Body of pancreas (tissue), 4 donors: ENCODE measurements at regions not wholly inside any gene's neighbourhood (a gene's known extent, or its start where the extent isn't known, plus 50 kb on each side); places are given as distances from the start of the nearest gene placed in this dataset.
"Not testable (repeated sequence)": the region's sequence is repeated elsewhere in the genome, so short reads cannot be mapped to it uniquely, and the experiment has no call there.

ENCODE experiments used
- ATAC-seq: fragments of 150-250 bp; one replicate; pipeline ENCODE4 v1.9.1; 2016
- DNase-seq, 4 donors: peaks; one replicate each; pipeline ENCODE4 v3.0.0-alpha.2; 2019
- H3K27ac ChIP-seq, 4 donors: fragments of 200-600 bp; sonication (generic); 1 replicate in 3 of 4; 2 replicates in 1 of 4; pipeline versions ENCODE4 v1.5.1 to v1.6.1; 2016 to 2019; ENCODE audit warnings: mild to moderate bottlenecking in 1 of 4, mixed read lengths in 1 of 4, moderate library complexity in 1 of 4
- H3K27me3 ChIP-seq, 2 donors: fragments of 200-600 bp; sonication (generic); one replicate each; pipeline ENCODE4 v1.6.0; 2016; ENCODE audit warnings: mild to moderate bottlenecking in 1 of 2
- H3K36me3 ChIP-seq, 2 donors: fragments of 200-600 bp; sonication (generic); replicated peaks in 1 of 2; 2 replicates each; pipeline ENCODE4 v1.5.1; 2016; ENCODE audit warnings: low read depth in 2 of 2; ENCODE audit not compliant: insufficient read depth in 1 of 2
- H3K4me1 ChIP-seq: fragments of 200-600 bp; sonication (generic); one replicate; pipeline ENCODE4 v1.6.0; 2016
- H3K4me3 ChIP-seq, 2 donors: fragments of 200-600 bp; sonication (generic); 1 replicate in 1 of 2; 2 replicates in 1 of 2; pipeline ENCODE4 v1.5.1; 2016 to 2019
- H3K9me3 ChIP-seq, 3 donors: fragments of 200-600 bp; sonication (generic); 1 replicate in 2 of 3; 2 replicates in 1 of 3; pipeline ENCODE4 v1.5.1; 2016
- POLR2A ChIP-seq, 3 donors: fragments of 450-650 bp; IDR thresholded peaks; one replicate each; pipeline ENCODE4 v1.6.1; 2016; ENCODE audit warnings: antibody characterized with exemption in 3 of 3, mild to moderate bottlenecking in 2 of 3
- WGBS, 2 donors: methylation state at CpG; one replicate each; pipeline ENCODE4 v1.1.5; 2017; 5-methylcytosine and 5-hydroxymethylcytosine counted together
- intact Hi-C: fragments of 100-400 bp; cut with DNase I; formaldehyde crosslinking; loops from one replicate; pipeline ENCODE4 v1.15.1; 2023
- TF ChIP-seq, protein P1 (sequence below), 7 experiments: fragments of 450-650 bp in 4 of 7; fragments of 200-600 bp in 3 of 7; sonication (generic) in 3 of 7; IDR thresholded peaks; one replicate each; pipeline ENCODE4 v1.5.1; 2016 to 2019; ENCODE audit warnings: antibody characterized with exemption in 7 of 7

DNA sequence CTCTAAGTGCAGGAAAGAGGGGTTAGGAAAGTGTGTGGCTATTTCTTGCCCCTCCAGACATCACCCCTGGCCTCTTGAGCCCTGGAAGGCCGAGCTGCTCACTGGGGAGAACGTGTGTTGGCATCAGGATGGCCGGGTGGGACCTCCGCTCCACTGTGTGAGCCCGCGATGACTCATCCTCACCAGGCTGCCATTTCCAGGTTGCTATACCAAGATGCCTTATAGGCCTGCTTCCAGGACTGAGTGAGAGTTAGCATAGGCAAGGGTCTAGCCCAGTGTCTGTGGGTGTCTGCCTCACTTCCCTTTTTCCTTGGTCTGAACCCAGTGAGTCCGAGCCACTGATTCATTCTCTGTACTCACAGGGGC is 105.0 kb downstream of the MRPL14 start:
- H3K27ac ChIP-seq: no peak overlapping the region
- intact Hi-C loops: no loop called here
- no peak for ATAC-seq

DNA sequence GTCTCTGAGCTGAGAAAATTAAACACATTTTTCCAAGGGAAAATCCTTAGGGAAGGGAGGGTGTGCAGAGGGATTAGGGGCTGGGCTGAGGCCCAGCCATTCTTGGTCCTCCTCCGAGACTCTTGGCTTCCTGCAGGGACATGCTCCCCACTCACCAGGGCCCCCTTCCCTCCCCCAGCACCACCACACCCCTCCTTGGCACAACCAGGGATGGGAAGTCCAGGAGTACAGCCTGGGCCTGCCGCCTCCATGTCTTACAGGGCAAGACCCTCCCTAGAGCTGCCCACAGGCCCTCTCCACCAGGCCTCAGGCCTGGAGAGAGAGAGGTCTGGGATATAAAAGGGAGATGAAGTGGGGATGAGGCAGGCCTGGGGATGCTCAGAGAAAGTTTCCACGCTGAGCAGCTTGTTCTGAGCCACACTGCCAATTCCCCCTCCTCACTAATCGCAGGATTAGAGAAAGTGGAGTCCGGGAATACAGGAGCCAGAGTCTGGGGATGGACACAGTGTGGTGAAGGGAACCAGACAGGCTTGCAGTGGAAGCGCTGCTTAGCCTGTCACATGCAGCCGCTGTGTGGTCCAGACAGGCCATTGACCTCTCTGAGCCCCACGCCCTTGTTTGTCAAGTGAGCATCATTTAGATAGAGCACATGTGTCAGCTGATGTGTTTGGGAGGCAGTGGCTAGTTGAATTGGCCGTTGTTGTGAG is 105.5 kb downstream of the MRPL14 start:
- WGBS, 2 donors: 85 to 94% methylated on average over 8 to 9 of the region's 9 CpGs
- DNase-seq (no peak), ATAC-seq (no peak)
- H3K27ac ChIP-seq: no peak overlapping the region
- no peaks in the 10 kb centered on the region for H3K4me1 ChIP-seq
- H3K36me3 ChIP-seq: no peaks in the 10 kb centered on the region
- H3K9me3 ChIP-seq: no peaks in the 10 kb centered on the region
- no peak overlapping the region for H3K4me3 ChIP-seq
- intact Hi-C loops: no loop called here
- TF ChIP-seq, protein P1, sequence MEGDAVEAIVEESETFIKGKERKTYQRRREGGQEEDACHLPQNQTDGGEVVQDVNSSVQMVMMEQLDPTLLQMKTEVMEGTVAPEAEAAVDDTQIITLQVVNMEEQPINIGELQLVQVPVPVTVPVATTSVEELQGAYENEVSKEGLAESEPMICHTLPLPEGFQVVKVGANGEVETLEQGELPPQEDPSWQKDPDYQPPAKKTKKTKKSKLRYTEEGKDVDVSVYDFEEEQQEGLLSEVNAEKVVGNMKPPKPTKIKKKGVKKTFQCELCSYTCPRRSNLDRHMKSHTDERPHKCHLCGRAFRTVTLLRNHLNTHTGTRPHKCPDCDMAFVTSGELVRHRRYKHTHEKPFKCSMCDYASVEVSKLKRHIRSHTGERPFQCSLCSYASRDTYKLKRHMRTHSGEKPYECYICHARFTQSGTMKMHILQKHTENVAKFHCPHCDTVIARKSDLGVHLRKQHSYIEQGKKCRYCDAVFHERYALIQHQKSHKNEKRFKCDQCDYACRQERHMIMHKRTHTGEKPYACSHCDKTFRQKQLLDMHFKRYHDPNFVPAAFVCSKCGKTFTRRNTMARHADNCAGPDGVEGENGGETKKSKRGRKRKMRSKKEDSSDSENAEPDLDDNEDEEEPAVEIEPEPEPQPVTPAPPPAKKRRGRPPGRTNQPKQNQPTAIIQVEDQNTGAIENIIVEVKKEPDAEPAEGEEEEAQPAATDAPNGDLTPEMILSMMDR (IDR thresholded peaks at IDR 0.05): no peak
- no peak for TF ChIP-seq POLR2A (IDR thresholded peaks at IDR 0.05)
- H3K27me3 ChIP-seq: no peaks in the 10 kb centered on the region

More for the DNA sequence above, 105.0 kb downstream of the MRPL14 start:
- no peaks in the 10 kb centered on the region for H3K4me1 ChIP-seq
- WGBS, 2 donors: 64 to 68% methylated on average over 6 to 7 of the region's 7 CpGs
- no peak for TF ChIP-seq POLR2A (IDR thresholded peaks at IDR 0.05)
- TF ChIP-seq, protein P1 (IDR thresholded peaks at IDR 0.05): no peak
- H3K27me3 ChIP-seq: no peaks in the 10 kb centered on the region
- H3K9me3 ChIP-seq: no peaks in the 10 kb centered on the region
- DNase-seq: no peak
- no peak overlapping the region for H3K4me3 ChIP-seq
- no peaks in the 10 kb centered on the region for H3K36me3 ChIP-seq

DNA sequence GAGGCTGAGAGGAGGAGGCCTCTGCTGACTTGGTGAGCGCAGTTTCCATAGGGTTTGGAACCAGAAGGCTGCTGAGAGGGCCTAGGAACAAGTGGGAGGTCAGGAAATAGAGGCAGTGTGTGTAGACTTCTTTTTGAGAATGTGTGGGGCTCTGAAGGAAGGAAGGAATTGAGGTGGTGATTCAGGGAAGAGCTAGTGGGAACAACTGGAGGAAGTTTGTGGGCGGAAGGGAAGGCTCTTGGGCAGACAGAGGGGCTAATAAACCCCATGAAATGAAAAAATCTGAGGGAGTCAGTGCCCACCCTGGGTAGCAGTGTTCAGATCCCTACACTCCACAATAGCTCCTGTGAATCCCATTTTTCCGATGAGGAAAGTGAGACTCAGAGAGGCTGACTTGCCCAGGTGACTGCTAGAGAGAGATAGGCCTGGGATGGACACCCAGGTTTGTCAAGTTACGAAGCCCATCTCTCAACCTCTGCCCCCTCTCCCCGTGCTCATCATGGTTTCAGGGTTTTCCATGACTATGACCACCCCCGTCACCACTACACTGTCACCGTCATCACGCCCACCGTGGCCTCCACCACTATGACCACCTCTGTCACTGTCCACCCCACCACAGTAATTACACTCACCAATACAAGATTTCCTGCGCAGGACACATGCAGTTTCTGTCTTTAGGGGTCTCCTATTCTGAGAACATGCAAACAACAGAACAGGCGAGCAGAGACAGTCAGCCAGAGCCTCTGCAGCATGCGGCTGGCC is 106.4 kb downstream of the MRPL14 start:
- Histone ChIP-seq H3K4me1 (no peaks in the 10 kb centered on the region), H3K27ac (no peak overlapping the region), H3K36me3 (no peaks in the 10 kb centered on the region), H3K27me3 (no peaks in the 10 kb centered on the region), H3K4me3 (no peak overlapping the region), H3K9me3 (no peaks in the 10 kb centered on the region)
- no peak for ATAC-seq
- WGBS, 2 donors: 93 to 94% methylated on average over 12 of the region's 12 CpGs
- TF ChIP-seq, protein P1 (IDR thresholded peaks at IDR 0.05): no peak
- TF ChIP-seq POLR2A (IDR thresholded peaks at IDR 0.05): no peak
- DNase-seq: no peak
- intact Hi-C loops: no loop called here

DNA sequence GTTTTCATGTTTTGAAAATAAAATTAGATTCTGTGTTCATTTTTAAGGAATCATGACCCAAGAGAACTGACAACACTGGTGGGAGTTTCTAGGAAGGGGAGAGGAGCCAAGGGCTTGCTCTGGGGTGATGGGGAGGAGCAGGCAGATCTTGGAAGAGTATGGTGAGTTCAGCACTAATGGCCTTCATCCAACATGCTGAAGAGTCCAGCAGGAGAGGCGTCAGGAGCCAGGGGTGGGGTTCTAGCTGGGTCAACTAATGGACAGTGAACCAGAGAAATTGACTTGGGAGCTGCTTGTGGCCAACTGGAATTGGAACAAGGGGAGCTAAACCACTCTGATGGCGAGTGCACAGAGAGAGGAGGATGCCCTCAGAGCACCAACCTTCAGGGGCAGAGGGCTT is 107.1 kb downstream of the MRPL14 start:
- DNase-seq: no peak
- Histone ChIP-seq H3K36me3 (no peaks in the 10 kb centered on the region), H3K27ac (no peak overlapping the region), H3K4me3 (no peak overlapping the region), H3K4me1 (no peaks in the 10 kb centered on the region), H3K9me3 (no peaks in the 10 kb centered on the region), H3K27me3 (no peaks in the 10 kb centered on the region)
- TF ChIP-seq, protein P1 (IDR thresholded peaks at IDR 0.05): no peak
- no peak for TF ChIP-seq POLR2A (IDR thresholded peaks at IDR 0.05)
- WGBS, 2 donors: 60 to 70% methylated on average over 2 of the region's 2 CpGs
- ATAC-seq: no peak
- intact Hi-C loops: no loop called here

DNA sequence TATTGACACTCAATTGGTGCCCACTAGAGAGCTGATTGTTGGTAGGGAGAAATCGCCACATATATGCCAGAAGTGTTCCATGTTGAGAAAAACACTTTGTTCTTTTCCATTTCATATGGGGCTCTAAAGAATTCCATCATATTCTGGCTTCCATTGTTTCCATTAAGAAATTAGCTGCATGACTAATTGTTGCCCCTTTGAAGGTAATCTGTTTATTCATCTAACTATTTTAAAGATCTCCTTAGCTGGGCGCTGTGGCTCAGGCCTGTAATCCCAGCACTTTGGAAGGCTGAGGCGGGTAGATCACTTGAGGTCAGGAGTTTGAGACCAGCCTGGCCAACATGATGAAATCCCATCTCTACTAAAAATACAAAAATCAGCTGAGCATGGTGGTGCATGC is 109.9 kb downstream of the MRPL14 start:
- H3K27ac ChIP-seq, H3K27me3 ChIP-seq, ATAC-seq, H3K36me3 ChIP-seq, H3K9me3 ChIP-seq, H3K4me3 ChIP-seq, intact Hi-C loops, H3K4me1 ChIP-seq, DNase-seq: not testable (repeated sequence)
- 93 to 96% methylated on average over 3 of the region's 3 CpGs for WGBS, 2 donors
